SKM-1 (cell line): ENCODE measurements at regions not wholly inside any gene's neighbourhood (a gene's known extent, or its start where the extent isn't known, plus 50 kb on each side); places are given as distances from the start of the nearest gene placed in this dataset.

Experiments used
- DNase-seq: peaks from one replicate; lab custom pipeline; 2025; ENCODE audit not compliant: unreplicated experiment; lab: John Stamatoyannopoulos, UW

GRCh38 chr10:118537623-118538022 is 57.8 kb downstream of the PRLHR start:
- DNase-seq: no peak

GRCh38 chr10:118534136-118534535 is 61.3 kb downstream of the PRLHR start:
- DNase-seq: no peak

GRCh38 chr10:118531105-118531852 is 64.2 kb downstream of the PRLHR start:
- DNase-seq: peak; percentile 86

- DNase-seq: no peak
Measured at GRCh38 chr10:118528426-118528825, 67.0 kb downstream of the PRLHR start.

- DNase-seq: no peak
Measured at GRCh38 chr10:118523775-118524174, 71.7 kb downstream of the PRLHR start.

- peak; percentile 65 for DNase-seq
Measured at GRCh38 chr10:118522791-118523498, 72.5 kb downstream of the PRLHR start.

GRCh38 chr10:118521415-118522117 is 73.9 kb downstream of the PRLHR start:
- DNase-seq: no peak

GRCh38 chr10:118520116-118520742 is 75.2 kb downstream of the PRLHR start:
- DNase-seq: no peak

GRCh38 chr10:118518095-118518494 is 77.4 kb downstream of the PRLHR start:
- DNase-seq: no peak

GRCh38 chr10:118516716-118517115 is 78.7 kb downstream of the PRLHR start:
- peak; percentile 7 for DNase-seq

- no peak for DNase-seq
Measured at GRCh38 chr10:118513174-118513573, 82.3 kb downstream of the PRLHR start.

GRCh38 chr10:118511711-118512110 is 83.7 kb downstream of the PRLHR start:
- no peak for DNase-seq

- no peak for DNase-seq
Measured at GRCh38 chr10:118508863-118509262, 86.6 kb downstream of the PRLHR start.

GRCh38 chr10:118508355-118508754 is 87.1 kb downstream of the PRLHR start:
- no peak for DNase-seq

GRCh38 chr10:118506671-118507590 is 88.5 kb downstream of the PRLHR start:
- DNase-seq: no peak

- no peak for DNase-seq
Measured at GRCh38 chr10:118505363-118505762, 90.1 kb downstream of the PRLHR start.

- DNase-seq: peak; percentile 46
Measured at GRCh38 chr10:118504467-118505205, 90.8 kb downstream of the PRLHR start.

GRCh38 chr10:118504044-118504443 is 91.4 kb downstream of the PRLHR start:
- DNase-seq: no peak

GRCh38 chr10:118503192-118503591 is 92.3 kb downstream of the PRLHR start:
- DNase-seq: no peak
